ENCODE measurements at regions not wholly inside any gene's neighbourhood (a gene's known extent, or its start where the extent isn't known, plus 50 kb on each side); places are given as distances from the start of the nearest gene placed in this dataset.
"Not testable (repeated sequence)": the region's sequence is repeated elsewhere in the genome, so short reads cannot be mapped to it uniquely, and the experiment has no call there.

GRCh38 chr14:43399289-43399688 lies 1107.8 kb downstream of the FSCB start:
- TF ChIP-seq JUND (IDR thresholded peaks at IDR 0.05; ENCODE audit: low read depth): no peak
- no peak for DNase-seq (ENCODE audit: low read depth in 1 of 2, low spot score in 1 of 2)
- in situ Hi-C loops (cut with HindIII; ENCODE audit: low pct_unique_long_range_greater_than_20kb, low sequenced_read_pairs): no loop called here

- in situ Hi-C loops (cut with HindIII; ENCODE audit: low pct_unique_long_range_greater_than_20kb, low sequenced_read_pairs): not testable (repeated sequence)
Measured at GRCh38 chr14:43370565-43370896, 1136.6 kb downstream of the FSCB start.

GRCh38 chr14:43369710-43370564 lies 1137.1 kb downstream of the FSCB start:
- in situ Hi-C loops (cut with HindIII; ENCODE audit: low pct_unique_long_range_greater_than_20kb, low sequenced_read_pairs): no loop called here
- DNase-seq (ENCODE audit: low read depth in 1 of 2, low spot score in 1 of 2): no peak
- no peak for TF ChIP-seq JUND (IDR thresholded peaks at IDR 0.05; ENCODE audit: low read depth)

More at GRCh38 chr14:43370565-43370896, 1136.6 kb downstream of the FSCB start:
- not testable (repeated sequence) for DNase-seq (ENCODE audit: low read depth in 1 of 2, low spot score in 1 of 2)

GRCh38 chr14:43362586-43362985 lies 1144.5 kb downstream of the FSCB start:
- in situ Hi-C loops (cut with HindIII; ENCODE audit: low pct_unique_long_range_greater_than_20kb, low sequenced_read_pairs): no loop called here
- no peak for DNase-seq (ENCODE audit: low read depth in 1 of 2, low spot score in 1 of 2)
- TF ChIP-seq JUND (IDR thresholded peaks at IDR 0.05; ENCODE audit: low read depth): no peak

GRCh38 chr14:43361751-43362150 lies 1145.3 kb downstream of the FSCB start:
- TF ChIP-seq JUND (IDR thresholded peaks at IDR 0.05; ENCODE audit: low read depth): no peak
- in situ Hi-C loops (cut with HindIII; ENCODE audit: low pct_unique_long_range_greater_than_20kb, low sequenced_read_pairs): no loop called here
- DNase-seq (ENCODE audit: low read depth in 1 of 2, low spot score in 1 of 2): no peak

- in situ Hi-C loops (cut with HindIII; ENCODE audit: low pct_unique_long_range_greater_than_20kb, low sequenced_read_pairs): no loop called here
- no peak for TF ChIP-seq JUND (IDR thresholded peaks at IDR 0.05; ENCODE audit: low read depth)
Measured at GRCh38 chr14:43360239-43360638, 1146.8 kb downstream of the FSCB start.

GRCh38 chr14:43359317-43359716 lies 1147.8 kb downstream of the FSCB start:
- in situ Hi-C loops (cut with HindIII; ENCODE audit: low pct_unique_long_range_greater_than_20kb, low sequenced_read_pairs): no loop called here

More at GRCh38 chr14:43360239-43360638, 1146.8 kb downstream of the FSCB start:
- no peak for DNase-seq (ENCODE audit: low read depth in 1 of 2, low spot score in 1 of 2)

GRCh38 chr14:43356979-43357545 lies 1150.0 kb downstream of the FSCB start:
- DNase-seq (ENCODE audit: low read depth in 1 of 2, low spot score in 1 of 2): no peak
- TF ChIP-seq JUND (IDR thresholded peaks at IDR 0.05; ENCODE audit: low read depth): no peak
- in situ Hi-C loops (cut with HindIII; ENCODE audit: low pct_unique_long_range_greater_than_20kb, low sequenced_read_pairs): no loop called here

More at GRCh38 chr14:43359317-43359716, 1147.8 kb downstream of the FSCB start:
- no peak for DNase-seq (ENCODE audit: low read depth in 1 of 2, low spot score in 1 of 2)
- no peak for TF ChIP-seq JUND (IDR thresholded peaks at IDR 0.05; ENCODE audit: low read depth)

GRCh38 chr14:43356382-43356781 lies 1150.7 kb downstream of the FSCB start:
- in situ Hi-C loops (cut with HindIII; ENCODE audit: low pct_unique_long_range_greater_than_20kb, low sequenced_read_pairs): no loop called here
- no peak for DNase-seq (ENCODE audit: low read depth in 1 of 2, low spot score in 1 of 2)
- no peak for TF ChIP-seq JUND (IDR thresholded peaks at IDR 0.05; ENCODE audit: low read depth)

- no peak for TF ChIP-seq JUND (IDR thresholded peaks at IDR 0.05; ENCODE audit: low read depth)
- in situ Hi-C loops (cut with HindIII; ENCODE audit: low pct_unique_long_range_greater_than_20kb, low sequenced_read_pairs): no loop called here
- DNase-seq (ENCODE audit: low read depth in 1 of 2, low spot score in 1 of 2): no peak
Measured at GRCh38 chr14:43341921-43342320, 1165.2 kb downstream of the FSCB start.

- no peak for TF ChIP-seq JUND (IDR thresholded peaks at IDR 0.05; ENCODE audit: low read depth)
- no peak for DNase-seq (ENCODE audit: low read depth in 1 of 2, low spot score in 1 of 2)
- in situ Hi-C loops (cut with HindIII; ENCODE audit: low pct_unique_long_range_greater_than_20kb, low sequenced_read_pairs): no loop called here
Measured at GRCh38 chr14:43338713-43339112, 1168.4 kb downstream of the FSCB start.

GRCh38 chr14:43336351-43336750 lies 1170.7 kb downstream of the FSCB start:
- DNase-seq (ENCODE audit: low read depth in 1 of 2, low spot score in 1 of 2): no peak
- in situ Hi-C loops (cut with HindIII; ENCODE audit: low pct_unique_long_range_greater_than_20kb, low sequenced_read_pairs): no loop called here
- no peak for TF ChIP-seq JUND (IDR thresholded peaks at IDR 0.05; ENCODE audit: low read depth)

GRCh38 chr14:43326501-43327407 lies 1180.3 kb downstream of the FSCB start:
- in situ Hi-C loops (cut with HindIII; ENCODE audit: low pct_unique_long_range_greater_than_20kb, low sequenced_read_pairs): not testable (repeated sequence)

More at GRCh38 chr14:43326501-43327407, 1180.3 kb downstream of the FSCB start:
- not testable (repeated sequence) for DNase-seq (ENCODE audit: low read depth in 1 of 2, low spot score in 1 of 2)
